IMR-90 (cell line): ENCODE measurements at regions not wholly inside any gene's neighbourhood (a gene's known extent, or its start where the extent isn't known, plus 50 kb on each side); places are given as distances from the start of the nearest gene placed in this dataset.

Source experiments
- CEBPB ChIP-seq: IDR thresholded peaks from 2 replicates; pipeline ENCODE4 v1.6.1; 2012; ENCODE audit warnings: low read depth, low read length, improper control_type of control experiment
- CTCF ChIP-seq: conservative IDR thresholded peaks from 2 replicates; pipeline ENCODE4 v1.5.1; 2012; ENCODE audit warnings: mild to moderate bottlenecking, low read depth, low read length, improper control_type of control experiment
- ELK1 ChIP-seq: fragments of 150-350 bp; IDR thresholded peaks from 2 replicates; pipeline ENCODE4 v1.6.1; 2016; ENCODE audit warnings: low read depth, mild to moderate bottlenecking, low read length, moderate library complexity, borderline replicate concordance
- MAFK ChIP-seq: IDR thresholded peaks from 2 replicates; pipeline ENCODE4 v1.6.1; 2012; ENCODE audit warnings: low read depth, low read length, improper control_type of control experiment
- MXI1 ChIP-seq: IDR thresholded peaks from 2 replicates; pipeline ENCODE4 v1.6.1; 2012; ENCODE audit warnings: low read depth, mild to moderate bottlenecking, low read length, moderate library complexity, borderline replicate concordance
- POLR2A ChIP-seq: IDR thresholded peaks from 2 replicates; pipeline ENCODE4 v1.6.1; 2012; ENCODE audit warnings: mild to moderate bottlenecking, low read depth, low read length
- RAD21 ChIP-seq: IDR thresholded peaks from 2 replicates; pipeline ENCODE4 v1.6.1; 2012; ENCODE audit warnings: low read length, improper control_type of control experiment
- RFX5 ChIP-seq: IDR thresholded peaks from 2 replicates; pipeline ENCODE4 v1.8.0; 2012; ENCODE audit warnings: low read depth, mild to moderate bottlenecking, low read length, moderate library complexity
- SMC3 ChIP-seq: fragments of 150-350 bp; IDR thresholded peaks from 2 replicates; pipeline ENCODE4 v1.6.1; 2016; ENCODE audit warnings: low read depth, mild to moderate bottlenecking, antibody characterized with exemption, low read length, moderate library complexity
- TF ChIP-seq, protein P1 (sequence below): fragments of 150-350 bp; IDR thresholded peaks from 2 replicates; pipeline ENCODE4 v1.6.1; 2017; ENCODE audit warnings: mild to moderate bottlenecking, antibody characterized with exemption, low read length, low read depth

DNA sequence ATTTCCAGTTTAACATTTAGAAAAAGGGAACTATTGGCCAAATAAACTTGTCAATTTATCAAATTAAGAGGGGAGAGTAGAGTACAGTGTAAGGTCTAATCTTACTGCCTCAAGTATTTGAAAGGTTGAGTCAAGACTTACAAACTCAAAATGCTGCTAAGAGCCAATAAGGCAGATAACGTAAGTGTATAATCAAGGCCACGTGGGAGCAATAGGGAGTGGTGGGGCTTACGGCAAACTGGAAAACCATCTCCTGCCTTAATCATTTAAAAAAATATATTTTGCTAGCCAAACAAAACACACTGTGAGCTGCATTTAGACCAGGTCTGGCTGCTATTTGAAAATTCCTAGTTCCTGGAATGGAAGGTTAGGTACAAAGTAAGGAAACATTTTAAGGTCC lies 107.3 kb upstream of the FRMD4B start:
- TF ChIP-seq CTCF = no peak
- no peak for TF ChIP-seq POLR2A
- TF ChIP-seq MAFK = no peak
- TF ChIP-seq RFX5 = no peak
- no peak for TF ChIP-seq CEBPB
- TF ChIP-seq RAD21 = no peak
- no peak for TF ChIP-seq MXI1
- TF ChIP-seq SMC3 = no peak
- TF ChIP-seq, protein P1, sequence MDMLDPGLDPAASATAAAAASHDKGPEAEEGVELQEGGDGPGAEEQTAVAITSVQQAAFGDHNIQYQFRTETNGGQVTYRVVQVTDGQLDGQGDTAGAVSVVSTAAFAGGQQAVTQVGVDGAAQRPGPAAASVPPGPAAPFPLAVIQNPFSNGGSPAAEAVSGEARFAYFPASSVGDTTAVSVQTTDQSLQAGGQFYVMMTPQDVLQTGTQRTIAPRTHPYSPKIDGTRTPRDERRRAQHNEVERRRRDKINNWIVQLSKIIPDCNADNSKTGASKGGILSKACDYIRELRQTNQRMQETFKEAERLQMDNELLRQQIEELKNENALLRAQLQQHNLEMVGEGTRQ = no peak
- TF ChIP-seq ELK1 = no peak
